Stimulated activated CD4-positive, alpha-beta T cell treated with anti-CD3 and anti-CD28 coated beads, Interleukin-2, amount 100 ng/mL, for 48 hours (primary cell): ENCODE measurements at regions not wholly inside any gene's neighbourhood (a gene's known extent, or its start where the extent isn't known, plus 50 kb on each side); places are given as distances from the start of the nearest gene placed in this dataset.

Source experiments
- DNase-seq, 2 donors: peaks; one replicate each; pipeline ENCODE4 v3.0.0-alpha.2; 2020

- DNase-seq = no peak
Measured at GRCh38 chr13:111541345-111541744, 220.9 kb downstream of the TEX29 start.

DNA sequence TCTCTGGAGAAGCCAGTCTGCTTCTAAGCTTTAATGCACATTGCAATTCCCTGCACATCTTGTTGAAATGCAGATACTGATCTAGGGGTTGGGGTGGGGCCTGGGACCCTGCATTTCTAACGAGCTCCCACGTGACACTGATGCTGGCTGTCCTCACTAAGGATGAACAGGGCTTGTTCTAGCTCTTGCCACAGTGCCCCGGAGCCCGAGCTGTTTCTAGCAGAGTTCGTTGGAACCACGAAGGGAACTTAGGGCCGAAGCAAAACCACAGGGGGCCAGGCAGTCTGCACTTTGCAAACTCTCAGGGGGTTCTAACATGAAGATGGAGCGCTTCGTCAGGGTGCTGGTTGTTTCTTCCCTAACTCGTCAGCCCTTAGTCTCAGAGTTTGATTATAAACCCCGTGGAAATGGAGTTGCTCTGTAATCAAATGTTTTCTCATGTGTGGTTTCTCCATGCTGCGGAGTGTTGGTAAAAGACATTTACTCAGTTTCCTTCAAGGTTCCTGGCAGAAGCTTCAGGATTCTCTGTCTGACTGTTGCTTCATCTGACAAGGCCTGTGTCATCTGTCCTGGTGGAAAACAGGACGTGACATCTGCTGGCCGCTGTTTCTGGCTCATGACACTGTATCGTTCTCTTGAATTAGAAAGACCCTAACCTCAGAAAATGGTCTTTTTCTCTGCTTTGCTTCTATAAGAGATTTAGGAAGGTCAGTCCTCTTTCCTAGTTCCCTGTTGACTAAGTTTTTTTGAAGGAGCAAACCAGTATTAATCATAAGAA lies 221.5 kb downstream of the TEX29 start:
- DNase-seq = no peak

DNA sequence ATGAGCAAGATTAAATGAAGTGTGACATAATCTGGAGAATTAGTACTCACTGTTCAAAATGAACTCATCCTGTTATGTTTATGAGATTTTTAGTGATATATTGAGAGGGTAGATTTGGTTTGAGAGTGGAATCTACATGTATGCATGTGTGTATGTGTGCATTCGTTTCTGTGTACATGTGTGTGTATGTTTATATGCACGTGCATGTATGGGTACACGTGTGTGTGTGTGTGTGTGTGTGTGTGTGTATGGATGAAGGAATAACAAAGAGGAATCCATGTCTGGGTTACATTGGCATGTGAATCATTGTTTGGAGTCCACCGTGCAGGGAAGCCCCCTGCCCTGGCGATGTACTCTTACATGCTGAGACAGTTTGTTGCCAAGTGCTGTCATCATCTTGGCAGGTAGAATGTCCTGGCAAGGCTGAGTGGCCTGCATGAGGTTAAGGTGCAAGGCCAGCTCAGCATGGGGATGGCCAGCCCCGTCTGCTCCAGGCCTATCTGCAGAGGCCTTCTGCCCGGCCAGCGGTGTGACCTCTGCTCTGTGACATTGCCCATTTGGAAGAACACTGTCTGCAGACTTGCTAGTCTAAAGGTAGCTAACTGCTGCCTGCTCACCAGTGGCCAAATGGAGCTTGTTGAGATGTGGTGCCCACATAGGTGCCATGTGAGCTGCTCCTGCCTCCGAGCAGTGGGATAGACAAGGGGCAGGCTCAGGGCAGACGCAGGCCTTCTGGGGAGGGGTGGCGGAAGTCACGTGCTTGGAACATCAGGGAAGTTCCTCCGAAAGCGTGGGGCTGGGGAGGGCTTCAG lies 222.3 kb downstream of the TEX29 start:
- DNase-seq = no peak

DNA sequence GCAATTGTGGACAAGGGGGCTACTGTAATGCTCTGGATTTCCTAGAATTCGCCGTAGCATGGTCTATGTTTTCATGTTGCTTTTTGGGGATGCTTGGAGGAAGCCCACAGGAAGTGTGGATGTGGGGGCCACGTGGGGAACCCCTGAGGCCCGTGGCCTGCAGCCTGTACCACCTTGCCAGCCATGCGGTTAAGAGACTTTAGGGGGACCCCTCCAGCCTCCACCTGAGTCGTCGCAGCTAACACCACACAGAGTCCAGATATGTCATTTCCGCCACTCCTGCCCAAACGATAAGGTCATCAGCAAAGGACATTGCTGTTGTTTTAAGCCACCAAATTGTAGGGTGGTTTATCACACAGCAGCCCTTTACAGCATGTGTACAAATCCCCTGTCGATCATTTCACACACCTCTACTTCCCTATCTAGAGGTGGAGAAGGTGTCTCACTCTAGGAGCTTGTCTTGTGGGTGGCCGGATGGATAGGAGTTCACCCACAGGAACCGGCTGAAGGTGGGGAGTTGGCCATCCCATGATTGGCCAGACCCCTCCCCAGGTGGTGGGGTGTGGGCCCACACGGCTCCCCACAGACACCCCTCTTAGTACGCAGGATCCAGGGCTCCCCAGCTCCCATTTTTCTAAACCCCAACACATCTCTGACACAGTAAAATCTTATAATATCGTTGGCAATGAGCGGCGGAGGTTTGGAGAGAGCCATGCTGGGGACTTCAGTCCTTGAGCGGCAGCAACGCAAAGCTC lies 226.7 kb downstream of the TEX29 start:
- DNase-seq = no peak

DNA sequence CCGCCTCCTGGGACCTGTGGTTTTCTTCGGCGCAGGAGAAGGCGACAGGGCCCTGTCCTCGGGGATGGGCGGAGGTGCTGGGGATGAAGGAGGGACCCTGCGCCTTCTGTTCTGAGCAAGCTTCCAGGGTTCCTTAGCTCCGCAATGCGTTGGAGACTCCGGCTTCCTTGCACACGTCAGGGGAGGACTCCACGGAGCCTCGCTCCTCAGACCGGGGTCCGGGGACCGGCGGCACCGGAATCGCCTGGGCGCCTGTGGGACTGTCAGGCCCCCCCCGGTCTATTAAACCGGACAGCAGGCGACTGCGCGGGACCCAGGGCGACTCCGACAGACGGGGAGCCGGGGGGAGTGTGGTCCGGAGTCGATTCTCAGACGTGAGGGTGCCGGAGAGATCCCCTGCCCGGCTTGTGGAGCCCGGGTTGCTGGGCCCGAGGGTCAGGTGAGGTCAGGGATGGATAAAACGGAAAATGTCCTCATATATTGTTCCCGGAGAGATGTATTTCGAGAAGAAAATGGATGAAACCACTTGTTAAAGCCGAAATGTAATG lies 227.4 kb downstream of the TEX29 start:
- no peak for DNase-seq

GRCh38 chr13:111548301-111548700 lies 227.9 kb downstream of the TEX29 start:
- DNase-seq = no peak

DNA sequence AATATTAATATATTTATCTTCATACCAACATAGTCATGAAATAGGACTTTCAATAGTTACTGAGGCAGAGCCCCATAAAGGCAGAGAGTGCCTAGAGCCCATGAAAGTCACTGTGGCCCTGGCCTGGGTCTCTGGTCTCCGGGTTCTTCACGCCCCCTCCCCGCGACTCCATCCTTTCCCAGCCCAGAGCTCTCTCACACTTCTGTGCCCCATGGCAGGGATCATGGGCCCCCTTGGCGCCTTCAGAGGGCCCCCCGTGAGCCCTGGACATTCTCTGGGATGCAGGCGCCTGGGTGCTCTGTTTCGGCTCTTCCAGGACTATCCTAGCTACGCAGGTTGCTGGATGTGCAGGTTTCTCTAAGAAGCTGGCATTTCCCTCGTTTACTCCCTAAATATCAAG lies 228.4 kb downstream of the TEX29 start:
- DNase-seq = no peak

DNA sequence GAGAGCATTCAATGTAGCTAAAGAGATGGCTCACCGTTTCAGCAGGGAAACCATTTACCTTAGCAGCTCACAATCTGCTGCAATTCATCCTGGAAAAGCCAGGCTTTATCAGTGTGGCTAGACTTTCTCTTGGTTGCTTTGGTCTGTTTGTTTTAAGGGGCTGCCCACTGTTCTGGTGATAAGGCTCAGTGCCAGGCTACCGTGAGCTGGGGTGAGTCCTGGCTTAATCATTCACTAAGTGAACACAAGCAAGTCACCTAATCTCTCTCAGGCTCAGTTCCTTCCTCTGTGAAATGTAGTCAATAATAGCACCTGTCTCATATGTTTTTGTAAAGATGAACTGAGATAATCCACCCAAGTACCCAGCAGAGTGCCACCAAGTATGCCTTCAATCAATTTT lies 229.0 kb downstream of the TEX29 start:
- DNase-seq = no peak

GRCh38 chr13:111550062-111550461 lies 229.6 kb downstream of the TEX29 start:
- DNase-seq = no peak

GRCh38 chr13:111551204-111551820 lies 230.9 kb downstream of the TEX29 start:
- no peak for DNase-seq

DNA sequence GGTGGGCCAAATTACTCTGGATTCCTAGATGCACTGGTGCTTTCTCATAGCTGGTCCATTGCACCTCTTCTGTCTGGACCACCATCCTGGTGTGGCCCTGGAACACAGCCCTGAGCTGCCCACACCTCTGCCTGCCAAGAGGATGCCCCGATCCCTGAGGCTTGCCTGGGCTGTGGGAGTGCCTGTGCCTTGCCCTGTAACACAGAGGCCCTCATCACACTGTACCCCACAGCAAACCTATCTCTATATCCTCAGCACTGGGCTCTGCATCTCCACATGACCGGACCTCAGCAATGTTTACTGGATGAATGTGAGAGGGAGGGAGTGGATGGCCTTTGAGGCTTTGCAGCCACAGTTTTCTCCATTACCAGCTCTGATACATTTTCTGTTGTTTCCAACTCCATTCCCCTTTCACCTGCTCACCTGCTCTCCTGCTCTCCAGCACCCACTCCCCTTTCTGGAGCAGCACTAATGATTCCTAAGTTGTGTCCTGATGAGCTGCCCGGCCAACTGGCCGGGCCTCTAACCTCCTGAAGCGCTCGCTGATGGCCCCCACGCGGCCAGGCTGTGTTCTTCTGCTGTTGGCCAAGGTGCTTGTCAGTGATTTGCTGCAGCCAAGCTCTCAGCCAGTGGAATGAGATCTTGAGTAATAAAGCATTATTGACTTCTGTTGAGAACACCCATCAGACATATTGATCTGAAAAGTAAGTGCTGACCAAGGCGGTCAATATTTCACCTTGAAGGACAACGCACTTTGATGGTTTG lies 232.6 kb downstream of the TEX29 start:
- no peak for DNase-seq

DNA sequence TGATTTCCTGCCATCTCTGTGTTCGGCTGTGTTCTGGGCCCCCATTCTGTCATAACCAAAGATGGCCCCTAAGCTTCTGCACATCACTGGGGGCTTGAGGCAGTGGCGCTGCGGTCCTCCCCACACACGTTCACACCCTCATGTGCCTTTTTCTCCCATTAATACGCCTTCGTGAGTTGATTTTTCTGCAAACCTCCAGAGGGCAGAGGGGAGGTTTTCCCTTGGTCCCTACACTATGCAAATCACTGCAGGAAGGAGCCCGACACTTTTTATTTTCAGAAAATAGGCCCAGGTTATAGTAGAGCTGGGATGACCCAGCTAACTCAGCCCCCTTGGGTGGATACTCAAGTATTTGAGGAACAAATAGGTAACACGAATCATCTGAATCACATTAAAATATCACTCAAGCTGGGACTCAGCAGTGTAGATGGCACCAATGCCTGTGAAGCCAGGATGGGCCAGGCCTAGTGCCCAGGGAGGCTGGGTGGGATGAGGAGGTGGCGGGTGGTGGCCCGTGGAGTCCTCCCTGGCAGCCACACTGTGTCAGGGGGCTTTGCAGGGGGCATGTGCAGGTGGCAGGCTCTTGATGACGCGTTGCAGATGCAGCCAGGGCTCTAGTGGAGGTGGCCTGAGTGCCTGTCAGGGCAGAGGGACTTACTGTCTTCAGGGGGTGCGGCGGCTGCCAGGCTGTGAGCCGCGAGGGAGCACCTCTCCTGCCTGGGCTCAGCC lies 234.3 kb downstream of the TEX29 start:
- no peak for DNase-seq

DNA sequence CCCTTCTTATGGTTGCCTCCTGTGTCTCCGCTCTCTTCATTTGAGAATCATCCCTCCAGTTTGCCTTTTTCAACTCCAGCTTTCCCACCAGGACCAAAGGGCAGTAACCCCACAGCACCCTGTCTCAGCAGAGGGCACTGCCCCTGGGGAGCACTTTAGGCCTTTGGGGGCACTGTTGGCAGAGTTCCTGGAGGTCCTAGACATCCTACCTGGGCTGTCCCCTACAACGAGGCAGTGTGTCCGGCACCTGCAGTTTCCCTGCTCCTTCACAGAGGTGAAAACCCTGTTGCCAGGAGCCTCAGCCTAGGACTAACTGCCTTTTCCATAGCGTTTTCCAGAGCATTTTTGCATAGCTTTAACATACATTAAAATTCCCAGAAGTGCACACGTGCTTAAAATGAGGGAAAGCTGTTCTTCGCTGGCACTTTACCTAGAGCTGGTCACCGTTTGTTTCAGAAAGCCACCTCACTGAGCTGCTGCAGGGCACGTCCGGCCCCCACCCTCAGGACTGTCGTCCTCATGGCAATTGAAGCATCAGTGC lies 234.9 kb downstream of the TEX29 start:
- no peak for DNase-seq

GRCh38 chr13:111555903-111556302 lies 235.5 kb downstream of the TEX29 start:
- no peak for DNase-seq

GRCh38 chr13:111556496-111556895 lies 236.1 kb downstream of the TEX29 start:
- DNase-seq = no peak

DNA sequence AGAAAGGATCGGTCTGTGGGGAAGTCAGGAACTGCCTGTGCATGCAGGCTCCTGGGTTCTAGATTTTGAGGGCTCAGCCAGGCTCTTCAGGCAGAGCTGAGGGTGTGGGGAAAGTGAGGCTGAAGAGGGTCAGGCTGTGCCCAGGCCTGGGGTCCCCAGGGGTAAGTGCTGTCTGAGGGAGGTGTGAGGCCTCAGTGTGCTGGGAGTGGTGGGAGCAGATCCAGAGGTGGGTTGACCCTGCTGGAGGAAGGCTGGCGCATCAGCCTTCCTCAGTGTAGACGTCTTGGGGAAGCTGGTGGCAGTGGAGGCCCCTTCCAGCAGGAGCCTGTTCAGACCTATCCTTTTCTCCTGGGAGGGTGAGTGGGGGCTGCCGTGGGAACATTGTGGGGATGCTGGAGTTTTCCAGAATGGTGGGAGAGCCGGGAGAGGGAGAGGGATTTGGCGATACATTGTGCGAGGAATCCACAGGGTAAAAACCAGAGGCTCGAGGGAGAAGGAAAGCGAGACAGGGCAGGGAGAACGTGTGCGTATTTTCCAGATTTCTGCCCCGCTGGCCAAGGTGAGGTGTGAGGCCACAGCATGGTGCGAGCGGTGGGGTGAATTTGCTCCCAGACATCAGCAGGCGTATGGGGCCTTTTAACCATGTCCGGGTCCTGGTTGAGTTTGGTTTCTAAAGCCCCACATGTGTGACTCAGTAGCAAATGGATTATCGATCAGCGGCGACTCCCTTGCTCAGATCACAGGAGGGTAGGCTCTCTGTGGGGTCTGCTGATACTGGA lies 237.7 kb downstream of the TEX29 start:
- DNase-seq = no peak

- DNase-seq = no peak
Measured at GRCh38 chr13:111558700-111559088, 238.3 kb downstream of the TEX29 start.

DNA sequence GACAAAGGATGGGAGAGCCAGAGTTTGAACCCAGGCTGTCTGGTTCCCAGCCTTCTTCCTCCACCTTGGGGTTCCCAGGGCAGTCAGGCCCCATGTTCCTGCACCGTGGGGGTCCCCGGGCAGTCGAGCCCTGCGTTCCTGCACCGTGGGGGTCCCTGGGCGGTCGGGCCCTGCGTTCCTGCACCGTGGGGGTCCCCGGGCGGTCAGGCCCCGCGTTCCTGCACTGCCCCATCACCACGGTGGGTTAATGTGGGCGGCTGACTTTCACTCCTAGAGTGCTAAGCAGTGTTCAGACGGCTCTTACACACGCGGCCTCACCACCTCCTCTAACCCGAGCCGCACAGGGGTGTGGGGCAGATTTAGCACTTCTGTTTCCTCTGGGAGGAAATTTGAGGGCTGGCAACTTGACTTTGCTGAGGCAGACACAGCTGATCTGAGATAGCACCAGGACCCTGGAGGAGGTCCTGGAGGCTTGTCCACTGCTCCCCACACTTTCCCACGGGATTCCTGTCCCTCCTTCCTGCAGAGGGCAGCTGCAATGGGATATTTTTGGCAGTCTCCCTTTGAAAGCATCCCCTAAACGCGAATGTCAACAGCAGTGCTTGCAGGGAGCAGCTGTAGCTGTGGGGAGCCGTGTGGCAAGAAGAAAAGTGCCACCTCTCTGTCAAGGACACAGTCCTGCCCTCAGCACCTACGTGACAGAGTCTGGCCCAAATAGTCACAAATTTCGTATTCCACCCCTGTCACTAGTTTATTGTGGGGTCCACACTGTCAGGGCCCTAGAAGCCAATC lies 239.4 kb downstream of the TEX29 start:
- no peak for DNase-seq

DNA sequence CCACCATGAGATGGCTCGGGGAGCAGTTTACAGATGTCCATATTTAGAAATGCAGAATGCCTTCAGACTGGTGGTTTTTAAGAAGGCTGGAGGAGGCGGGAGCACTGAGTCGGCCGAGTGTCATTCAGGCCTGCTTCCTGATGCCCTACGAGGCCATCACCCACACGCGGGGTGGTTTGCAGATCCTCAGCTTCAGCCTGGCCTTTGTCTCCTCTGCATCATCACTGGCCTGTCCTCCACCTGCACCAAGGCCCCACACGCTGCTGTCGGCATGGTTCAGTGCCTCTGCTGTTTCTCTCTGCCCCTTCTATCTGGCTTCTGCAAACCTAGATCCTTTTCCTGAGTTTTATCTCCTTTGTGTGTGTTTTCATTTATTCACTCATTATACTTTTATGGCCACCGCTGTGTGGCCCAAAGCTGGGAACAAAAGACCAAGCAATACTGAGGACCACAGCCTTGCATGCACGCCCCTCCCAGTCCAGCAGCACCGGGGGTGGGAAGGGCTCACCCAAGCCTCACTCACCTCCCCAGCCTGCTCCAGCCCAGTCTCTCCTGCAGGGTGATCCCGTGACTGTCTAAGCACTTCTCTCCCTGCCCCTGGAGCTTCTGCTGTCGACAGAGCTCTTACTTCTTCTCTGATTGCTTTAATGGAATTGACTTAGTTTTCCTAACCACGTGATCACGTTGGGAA lies 240.8 kb downstream of the TEX29 start:
- DNase-seq = no peak
